CD4-positive, alpha-beta T cell treated with Interleukin-10 for 1 hour (primary cell): ENCODE measurements at regions not wholly inside any gene's neighbourhood (a gene's known extent, or its start where the extent isn't known, plus 50 kb on each side); places are given as distances from the start of the nearest gene placed in this dataset.
"Not testable (repeated sequence)": the region's sequence is repeated elsewhere in the genome, so short reads cannot be mapped to it uniquely, and the experiment has no call there.

ENCODE experiments used
- DNase-seq: peaks from one replicate; pipeline ENCODE4 v3.0.0-alpha.2; 2020

GRCh38 chr3:55147406-55147805, 219.5 kb upstream of the LRTM1 start:
- no peak for DNase-seq

DNA sequence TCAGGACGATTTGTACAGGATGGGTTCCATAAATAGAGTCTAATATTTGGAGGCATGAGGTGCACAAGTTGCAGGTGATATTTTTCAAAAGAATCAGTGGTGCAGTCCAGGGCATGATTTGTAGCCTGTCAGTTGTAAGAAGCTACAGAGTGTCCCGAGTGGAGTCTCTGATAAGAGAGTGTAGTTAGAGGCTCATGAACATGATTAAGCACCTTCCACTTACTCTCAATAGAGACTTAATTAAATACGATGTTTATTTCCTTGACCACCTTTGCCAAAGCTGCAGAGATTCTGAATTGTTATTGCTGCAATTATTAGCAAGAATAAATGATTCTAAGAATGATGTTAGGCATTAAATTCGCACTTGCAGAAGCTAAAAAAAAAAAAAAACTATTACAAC, 218.4 kb upstream of the LRTM1 start:
- no peak for DNase-seq

DNA sequence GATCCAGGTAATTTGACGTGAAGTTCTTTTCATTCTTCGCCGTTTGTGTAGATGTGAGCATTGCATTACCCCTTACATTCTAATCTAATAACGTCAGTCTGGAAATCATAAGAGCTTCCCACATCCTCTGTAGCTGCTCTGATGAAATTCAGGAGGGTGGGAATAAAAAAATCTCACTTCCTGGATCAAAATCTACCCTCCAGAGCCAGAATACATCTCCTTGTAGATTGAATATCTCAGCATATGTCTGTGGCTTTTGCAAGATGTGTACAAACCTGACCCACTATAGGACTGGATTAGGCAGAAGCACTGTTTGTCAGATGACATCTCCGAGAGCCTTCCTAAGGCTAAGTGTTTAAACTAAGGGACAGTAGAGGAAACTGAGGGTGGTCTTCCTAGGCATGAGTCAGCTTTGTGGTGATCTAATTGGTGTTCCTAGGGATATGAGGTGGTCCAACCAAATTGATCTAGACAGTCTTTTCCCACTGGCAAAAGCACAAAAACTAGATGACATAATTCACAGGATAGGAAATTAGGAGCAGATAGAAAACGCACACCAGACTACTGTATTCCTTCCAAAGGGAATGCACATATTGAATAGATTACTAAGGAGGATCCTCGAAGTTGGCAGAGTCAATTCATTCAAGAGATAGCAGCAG, 216.3 kb upstream of the LRTM1 start:
- DNase-seq, result no peak

- no peak for DNase-seq
These were observed 215.5 kb upstream of the LRTM1 start for GRCh38 chr3:55143336-55143735.

- not testable (repeated sequence) for DNase-seq
These were observed 208.4 kb upstream of the LRTM1 start for GRCh38 chr3:55136291-55136690.

- DNase-seq, result no peak
These were observed 200.5 kb upstream of the LRTM1 start for GRCh38 chr3:55128225-55128823.

DNA sequence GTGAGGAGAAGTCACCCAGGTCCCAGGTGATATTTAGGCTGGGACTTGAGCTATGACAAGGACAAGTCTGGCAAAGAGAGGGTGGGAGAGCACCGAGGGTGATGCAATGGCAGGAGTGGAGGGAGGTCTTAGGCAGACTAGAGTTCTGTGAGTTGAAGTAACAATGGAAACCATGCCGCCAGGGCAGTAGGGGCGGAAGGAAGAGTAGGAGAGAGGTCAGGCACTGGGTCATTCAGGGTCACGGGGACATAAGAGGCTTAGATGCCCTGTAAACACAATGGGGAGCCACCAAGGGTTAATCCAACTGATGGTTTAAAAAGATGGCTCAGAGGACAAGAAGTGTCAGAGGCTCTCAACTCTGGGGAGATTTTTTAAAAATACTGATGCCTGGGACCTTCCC, 199.7 kb upstream of the LRTM1 start:
- no peak for DNase-seq

- DNase-seq, result no peak
These were observed 196.5 kb upstream of the LRTM1 start for GRCh38 chr3:55124371-55124770.
